ENCODE measurements at regions not wholly inside any gene's neighbourhood (a gene's known extent, or its start where the extent isn't known, plus 50 kb on each side); places are given as distances from the start of the nearest gene placed in this dataset.
"Not testable (repeated sequence)": the region's sequence is repeated elsewhere in the genome, so short reads cannot be mapped to it uniquely, and the experiment has no call there.

DNA sequence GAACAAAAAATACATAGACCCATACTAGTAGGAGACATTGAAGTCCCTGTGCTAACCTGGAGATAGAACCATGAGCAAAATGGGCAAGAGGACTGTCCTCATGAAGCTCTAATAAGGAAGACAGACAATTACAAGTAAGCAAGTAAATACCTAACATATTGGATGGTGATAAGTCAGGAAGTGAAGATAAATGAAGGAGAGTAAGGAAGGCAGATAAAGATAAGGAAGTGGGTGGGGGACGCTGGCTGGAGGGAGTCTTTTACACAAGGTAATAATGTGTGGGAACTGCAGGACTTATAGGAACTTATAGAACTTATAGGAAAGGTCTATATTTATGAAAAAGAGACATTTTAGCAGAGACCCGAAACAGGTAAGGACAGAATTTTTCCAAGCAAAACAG, 148.9 kb upstream of the ABI3BP start:
- no peaks in the 10 kb centered on the region for H3K36me3 ChIP-seq
- no peaks in the 10 kb centered on the region for H3K9me3 ChIP-seq
- no peaks in the 10 kb centered on the region for H3K4me1 ChIP-seq
- no peaks in the 10 kb centered on the region for H3K27me3 ChIP-seq
- H3K27ac ChIP-seq: no peak overlapping the region
- H3K4me3 ChIP-seq: no peak overlapping the region
- TF ChIP-seq CTCF (IDR thresholded peaks at IDR 0.05): no peak
- H3K9ac ChIP-seq (ENCODE audit: low read depth in 2 of 2, low read length in 2 of 2): no peak overlapping the region
- intact Hi-C loops (cut with DNase I): no loop called here
- no peak for DNase-seq

GRCh38 chr3:101141135-101141534, 147.9 kb upstream of the ABI3BP start:
- no peaks in the 10 kb centered on the region for H3K4me1 ChIP-seq
- H3K4me3 ChIP-seq: no peak overlapping the region
- no peaks in the 10 kb centered on the region for H3K9me3 ChIP-seq
- no peak overlapping the region for H3K27ac ChIP-seq
- no peak for DNase-seq
- TF ChIP-seq CTCF (IDR thresholded peaks at IDR 0.05): no peak
- no peaks in the 10 kb centered on the region for H3K27me3 ChIP-seq
- no peak overlapping the region for H3K9ac ChIP-seq (ENCODE audit: low read depth in 2 of 2, low read length in 2 of 2)
- H3K36me3 ChIP-seq: no peaks in the 10 kb centered on the region
- intact Hi-C loops (cut with DNase I): no loop called here

- intact Hi-C loops (cut with DNase I): no loop called here
- H3K36me3 ChIP-seq: no peaks in the 10 kb centered on the region
Measured at GRCh38 chr3:101138817-101139216, 145.6 kb upstream of the ABI3BP start.

DNA sequence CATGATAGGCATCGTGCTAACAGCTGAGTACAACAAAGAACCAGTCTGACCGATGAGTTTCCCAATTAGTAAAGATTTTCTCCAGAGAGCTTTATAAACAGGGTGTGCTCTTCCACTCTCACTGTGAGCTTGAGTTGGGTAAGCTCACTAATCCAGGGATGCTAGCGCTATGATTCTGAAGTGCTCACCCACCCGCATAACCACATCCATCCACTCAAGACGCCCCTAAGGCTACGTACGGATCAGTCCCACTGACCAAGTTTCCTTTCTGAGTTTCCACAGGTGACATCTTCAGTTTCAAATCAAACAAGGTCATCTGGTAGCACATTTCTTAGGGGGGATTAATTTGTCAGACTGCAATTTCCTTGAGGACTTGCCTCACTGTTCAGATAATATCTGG, 141.1 kb upstream of the ABI3BP start:
- H3K27ac ChIP-seq: no peak overlapping the region
- no peaks in the 10 kb centered on the region for H3K9me3 ChIP-seq
- no peak overlapping the region for H3K4me3 ChIP-seq
- H3K9ac ChIP-seq (ENCODE audit: low read depth in 2 of 2, low read length in 2 of 2): no peak overlapping the region
- TF ChIP-seq CTCF (IDR thresholded peaks at IDR 0.05): no peak
- no peak for DNase-seq
- intact Hi-C loops (cut with DNase I): no loop called here
- H3K36me3 ChIP-seq: no peaks in the 10 kb centered on the region
- H3K4me1 ChIP-seq: no peaks in the 10 kb centered on the region
- no peaks in the 10 kb centered on the region for H3K27me3 ChIP-seq

More at GRCh38 chr3:101138817-101139216, 145.6 kb upstream of the ABI3BP start:
- H3K9me3 ChIP-seq: no peaks in the 10 kb centered on the region
- no peak overlapping the region for H3K4me3 ChIP-seq
- H3K9ac ChIP-seq (ENCODE audit: low read depth in 2 of 2, low read length in 2 of 2): no peak overlapping the region
- no peaks in the 10 kb centered on the region for H3K4me1 ChIP-seq
- TF ChIP-seq CTCF (IDR thresholded peaks at IDR 0.05): no peak
- no peak overlapping the region for H3K27ac ChIP-seq
- no peak for DNase-seq
- no peaks in the 10 kb centered on the region for H3K27me3 ChIP-seq

DNA sequence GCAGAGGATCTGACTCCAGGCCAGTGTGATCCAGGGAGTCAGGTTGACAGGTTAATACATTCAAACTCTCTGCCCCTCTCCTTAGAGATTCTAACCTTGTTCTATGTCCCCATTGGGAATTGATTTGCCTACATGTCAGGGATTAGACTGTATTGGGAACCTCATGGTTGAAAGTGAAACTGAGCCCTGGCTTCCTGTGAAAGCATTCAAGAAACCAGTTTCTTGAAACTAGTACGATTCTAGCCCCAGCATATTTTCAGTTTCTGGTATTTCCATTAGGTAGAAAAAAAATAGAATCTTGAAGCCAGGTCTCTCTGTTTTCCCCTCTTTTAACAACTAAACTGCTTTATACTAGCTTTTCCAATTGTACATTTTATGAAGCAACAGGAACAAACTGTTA, 140.4 kb upstream of the ABI3BP start:
- Histone ChIP-seq H3K36me3 (no peaks in the 10 kb centered on the region), H3K4me1 (no peaks in the 10 kb centered on the region), H3K27me3 (no peaks in the 10 kb centered on the region), H3K9ac (ENCODE audit: low read depth in 2 of 2, low read length in 2 of 2) (no peak overlapping the region), H3K4me3 (no peak overlapping the region), H3K9me3 (no peaks in the 10 kb centered on the region), H3K27ac (no peak overlapping the region)
- no peak for DNase-seq
- intact Hi-C loops (cut with DNase I): no loop called here
- no peak for TF ChIP-seq CTCF (IDR thresholded peaks at IDR 0.05)

GRCh38 chr3:101133197-101133596, 140.0 kb upstream of the ABI3BP start:
- H3K4me3 ChIP-seq; H3K27ac ChIP-seq; H3K4me1 ChIP-seq; H3K9ac ChIP-seq (ENCODE audit: low read depth in 2 of 2, low read length in 2 of 2); H3K36me3 ChIP-seq; DNase-seq; intact Hi-C loops (cut with DNase I); H3K27me3 ChIP-seq; H3K9me3 ChIP-seq: not testable (repeated sequence)

All from colonic mucosa (tissue), 4 donors.